MM.1S (cell line): ENCODE measurements at regions not wholly inside any gene's neighbourhood (a gene's known extent, or its start where the extent isn't known, plus 50 kb on each side); places are given as distances from the start of the nearest gene placed in this dataset.

ENCODE experiments used
- DNase-seq: peaks from one replicate; pipeline ENCODE4 v3.0.0-alpha.2; 2015
- H2AFZ ChIP-seq: fragments of 300-600 bp; sonication (generic); 2 replicates; pipeline ENCODE4 v1.6.0; 2016; ENCODE audit warnings: antibody characterized with exemption, low read length
- H3F3A ChIP-seq: fragments of 300-600 bp; sonication (generic); 2 replicates; pipeline ENCODE4 v1.6.1; 2016; ENCODE audit warnings: mild to moderate bottlenecking, antibody characterized with exemption, low read length, moderate library complexity, mixed read lengths; ENCODE audit not compliant: insufficient read depth
- H3K27ac ChIP-seq: fragments of 300-600 bp; sonication (generic); 2 replicates; pipeline ENCODE4 v1.5.1; 2016; ENCODE audit warnings: mild to moderate bottlenecking, low read length
- H3K27me3 ChIP-seq: fragments of 300-600 bp; sonication (generic); replicated peaks from 2 replicates; pipeline ENCODE4 v1.6.0; 2016; ENCODE audit warnings: low read length; ENCODE audit not compliant: insufficient read depth
- H3K36me3 ChIP-seq: fragments of 300-600 bp; sonication (generic); replicated peaks from 2 replicates; pipeline ENCODE4 v1.6.1; 2016; ENCODE audit warnings: mild to moderate bottlenecking, low read length, mixed read lengths; ENCODE audit not compliant: insufficient read depth
- H3K4me1 ChIP-seq: fragments of 300-600 bp; sonication (generic); 2 replicates; pipeline ENCODE4 v1.6.1; 2016; ENCODE audit warnings: low read length, mixed read lengths
- H3K4me2 ChIP-seq: fragments of 300-600 bp; sonication (generic); 2 replicates; pipeline ENCODE4 v1.6.0; 2016; ENCODE audit warnings: low read depth, low read length
- H3K4me3 ChIP-seq: fragments of 300-600 bp; sonication (generic); 2 replicates; pipeline ENCODE4 v1.5.1; 2016; ENCODE audit warnings: low read length, mixed read lengths
- H3K79me2 ChIP-seq: fragments of 300-600 bp; sonication (generic); 2 replicates; pipeline ENCODE4 v1.6.1; 2016; ENCODE audit warnings: mixed run types, low read length, mixed read lengths
- H3K9ac ChIP-seq: fragments of 300-600 bp; sonication (generic); 2 replicates; pipeline ENCODE4 v1.6.1; 2016; ENCODE audit warnings: low read length, mixed read lengths
- H3K9me2 ChIP-seq: fragments of 300-600 bp; sonication (generic); replicated peaks from 2 replicates; pipeline ENCODE4 v1.6.1; 2016; ENCODE audit warnings: mild to moderate bottlenecking, low read length, mixed read lengths; ENCODE audit not compliant: insufficient read depth
- H3K9me3 ChIP-seq: fragments of 300-600 bp; sonication (generic); replicated peaks from 2 replicates; pipeline ENCODE4 v1.6.1; 2016; ENCODE audit warnings: mild to moderate bottlenecking, low read length, mixed read lengths; ENCODE audit not compliant: insufficient read depth
- H4K20me1 ChIP-seq: fragments of 300-600 bp; sonication (generic); 2 replicates; pipeline ENCODE4 v1.6.1; 2016; ENCODE audit warnings: mild to moderate bottlenecking, low read length, moderate library complexity, mixed read lengths; ENCODE audit not compliant: insufficient read depth
- EZH2 ChIP-seq: fragments of 300-600 bp; sonication (generic); optimal IDR thresholded peaks from 2 replicates; pipeline ENCODE3; 2017; ENCODE audit warnings: low read depth, mild to moderate bottlenecking, antibody characterized with exemption, low read length, mixed read lengths
- EZH2phosphoT487 ChIP-seq: fragments of 300-600 bp; sonication (generic); IDR thresholded peaks from 2 replicates; pipeline ENCODE4 v1.6.1; 2018; ENCODE audit warnings: antibody characterized with exemption, low read length
- TF ChIP-seq, protein P1 (sequence below): fragments of 300-600 bp; sonication (generic); IDR thresholded peaks from 2 replicates; pipeline ENCODE4 v1.5.1; 2016; ENCODE audit warnings: antibody characterized with exemption, low read length, mixed read lengths

DNA sequence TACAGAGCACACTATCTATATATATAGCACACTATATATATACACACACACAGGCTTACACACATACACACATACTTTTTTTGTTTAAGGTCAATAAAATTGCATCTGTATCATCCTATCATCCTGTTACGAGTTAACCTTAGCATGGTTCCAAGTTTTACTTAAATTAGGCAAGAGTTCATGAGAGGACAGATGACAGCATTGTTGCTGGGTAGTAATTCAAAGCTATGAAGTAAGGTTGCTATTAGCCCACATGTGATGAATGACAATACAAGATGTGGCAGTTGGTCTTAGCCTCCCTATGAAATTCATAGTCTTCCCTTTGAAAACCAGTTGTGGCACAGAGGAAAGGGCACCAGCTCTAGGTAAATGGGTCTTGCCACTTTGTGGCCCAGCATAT lies 438.1 kb downstream of the ACTL7B start:
- no peak for TF ChIP-seq EZH2phosphoT487
- TF ChIP-seq, protein P1, sequence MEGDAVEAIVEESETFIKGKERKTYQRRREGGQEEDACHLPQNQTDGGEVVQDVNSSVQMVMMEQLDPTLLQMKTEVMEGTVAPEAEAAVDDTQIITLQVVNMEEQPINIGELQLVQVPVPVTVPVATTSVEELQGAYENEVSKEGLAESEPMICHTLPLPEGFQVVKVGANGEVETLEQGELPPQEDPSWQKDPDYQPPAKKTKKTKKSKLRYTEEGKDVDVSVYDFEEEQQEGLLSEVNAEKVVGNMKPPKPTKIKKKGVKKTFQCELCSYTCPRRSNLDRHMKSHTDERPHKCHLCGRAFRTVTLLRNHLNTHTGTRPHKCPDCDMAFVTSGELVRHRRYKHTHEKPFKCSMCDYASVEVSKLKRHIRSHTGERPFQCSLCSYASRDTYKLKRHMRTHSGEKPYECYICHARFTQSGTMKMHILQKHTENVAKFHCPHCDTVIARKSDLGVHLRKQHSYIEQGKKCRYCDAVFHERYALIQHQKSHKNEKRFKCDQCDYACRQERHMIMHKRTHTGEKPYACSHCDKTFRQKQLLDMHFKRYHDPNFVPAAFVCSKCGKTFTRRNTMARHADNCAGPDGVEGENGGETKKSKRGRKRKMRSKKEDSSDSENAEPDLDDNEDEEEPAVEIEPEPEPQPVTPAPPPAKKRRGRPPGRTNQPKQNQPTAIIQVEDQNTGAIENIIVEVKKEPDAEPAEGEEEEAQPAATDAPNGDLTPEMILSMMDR, result no peak
- TF ChIP-seq EZH2, result no peak
- DNase-seq, result no peak
- no peak overlapping the region for H3K9ac ChIP-seq

DNA sequence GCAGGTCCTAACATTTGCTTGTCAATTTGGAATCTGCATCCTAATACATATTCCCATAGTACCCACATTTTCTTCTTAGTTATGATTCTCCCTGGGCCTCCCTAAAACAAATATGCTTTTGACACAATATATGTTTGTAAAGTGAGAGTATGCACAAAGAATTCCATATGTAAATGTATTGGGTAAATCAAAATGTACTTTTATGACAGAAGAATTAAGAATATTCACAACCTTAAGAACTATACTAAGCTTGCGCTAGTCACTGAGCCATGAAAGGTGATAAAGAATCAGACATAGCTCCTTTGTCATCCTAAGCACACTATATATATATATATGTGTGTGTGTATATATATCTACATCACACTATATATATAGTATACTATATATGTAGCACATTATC lies 438.5 kb downstream of the ACTL7B start:
- Histone ChIP-seq H4K20me1 (no peaks in the 10 kb centered on the region), H3K79me2 (no peaks in the 10 kb centered on the region), H3F3A (no peaks in the 10 kb centered on the region), H3K9me3 (no peaks in the 10 kb centered on the region), H3K4me3 (no peak overlapping the region), H2AFZ (no peak overlapping the region), H3K27me3 (no peaks in the 10 kb centered on the region), H3K27ac (no peak overlapping the region), H3K36me3 (no peaks in the 10 kb centered on the region), H3K4me2 (no peak overlapping the region), H3K9ac (no peak overlapping the region), H3K4me1 (no peaks in the 10 kb centered on the region), H3K9me2 (no peaks in the 10 kb centered on the region)
- DNase-seq, result no peak
- TF ChIP-seq EZH2 (no peak), EZH2phosphoT487 (no peak)
- TF ChIP-seq, protein P1, result no peak

More for the DNA sequence above, 438.1 kb downstream of the ACTL7B start:
- no peak overlapping the region for H3K4me3 ChIP-seq
- no peaks in the 10 kb centered on the region for H3K4me1 ChIP-seq
- H3K27ac ChIP-seq, result no peak overlapping the region
- no peaks in the 10 kb centered on the region for H3K79me2 ChIP-seq
- H2AFZ ChIP-seq, result no peak overlapping the region
- no peaks in the 10 kb centered on the region for H3K36me3 ChIP-seq
- no peaks in the 10 kb centered on the region for H4K20me1 ChIP-seq
- no peaks in the 10 kb centered on the region for H3K9me3 ChIP-seq
- H3K27me3 ChIP-seq, result no peaks in the 10 kb centered on the region
- no peak overlapping the region for H3K4me2 ChIP-seq
- H3K9me2 ChIP-seq, result no peaks in the 10 kb centered on the region
- H3F3A ChIP-seq, result no peaks in the 10 kb centered on the region

DNA sequence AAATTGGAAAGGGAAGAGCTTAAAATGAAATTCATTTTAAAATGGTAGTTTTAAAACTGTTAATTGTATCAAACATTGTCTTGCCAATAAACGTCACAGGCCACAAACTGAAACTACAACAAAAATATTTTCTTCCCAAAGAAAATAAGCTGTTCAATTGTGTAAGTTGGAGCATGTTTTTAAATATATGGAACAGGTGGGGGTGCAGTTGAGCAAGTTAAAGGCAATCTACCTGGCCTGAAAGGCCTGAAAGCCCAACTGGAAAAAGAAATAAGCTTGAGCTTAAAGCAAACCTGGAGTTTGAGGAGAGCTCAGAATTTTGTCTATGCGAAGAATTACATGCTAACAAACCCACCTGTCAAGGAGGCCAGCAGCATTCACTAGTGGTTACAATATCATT lies 439.5 kb downstream of the ACTL7B start:
- DNase-seq, result no peak
- H3F3A ChIP-seq, result no peaks in the 10 kb centered on the region
- no peak for TF ChIP-seq EZH2
- TF ChIP-seq EZH2phosphoT487, result no peak
- TF ChIP-seq, protein P1, result no peak
- H3K4me3 ChIP-seq, result no peak overlapping the region
- H2AFZ ChIP-seq, result no peak overlapping the region
- H3K27ac ChIP-seq, result no peak overlapping the region
- H3K9ac ChIP-seq, result no peak overlapping the region
- H3K36me3 ChIP-seq, result no peaks in the 10 kb centered on the region
- H3K27me3 ChIP-seq, result no peaks in the 10 kb centered on the region
- H3K9me3 ChIP-seq, result no peaks in the 10 kb centered on the region
- H4K20me1 ChIP-seq, result no peaks in the 10 kb centered on the region
- no peaks in the 10 kb centered on the region for H3K79me2 ChIP-seq
- no peaks in the 10 kb centered on the region for H3K9me2 ChIP-seq
- no peaks in the 10 kb centered on the region for H3K4me1 ChIP-seq
- H3K4me2 ChIP-seq, result no peak overlapping the region
